HG03039 (cell line): ENCODE measurements at regions not wholly inside any gene's neighbourhood (a gene's known extent, or its start where the extent isn't known, plus 50 kb on each side); places are given as distances from the start of the nearest gene placed in this dataset.
"Not testable (repeated sequence)": the region's sequence is repeated elsewhere in the genome, so short reads cannot be mapped to it uniquely, and the experiment has no call there.

Experiments
- ATAC-seq: cut with Tn5 transposase; IDR thresholded peaks from one replicate; pipeline ENCODE4 v1.9.1; 2021; ENCODE audit warnings: mild to moderate bottlenecking, moderate library complexity; ENCODE audit not compliant: unreplicated experiment

GRCh38 chr19:27717825-27718224 is 1495.1 kb downstream of the UQCRFS1 start:
- no peak for ATAC-seq

GRCh38 chr19:27716922-27717321 is 1496.0 kb downstream of the UQCRFS1 start:
- no peak for ATAC-seq

DNA sequence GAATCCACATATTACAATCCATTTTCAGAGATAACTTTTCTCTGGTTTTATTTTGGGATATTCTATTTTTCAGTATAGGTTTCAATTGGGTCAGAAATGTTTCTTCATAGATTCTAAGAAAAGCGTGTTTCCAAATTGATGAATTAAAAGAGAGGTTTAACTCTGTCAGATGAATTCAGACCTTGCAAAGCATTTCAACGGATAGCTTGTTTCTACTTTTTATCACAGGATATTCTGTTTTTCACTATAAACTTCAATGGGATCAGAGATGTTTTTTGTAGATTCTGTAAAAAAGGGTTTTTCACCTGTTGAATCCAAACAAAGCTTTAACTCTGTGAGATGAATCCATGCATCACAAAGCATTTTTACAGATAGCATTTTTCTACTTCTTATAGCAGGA is 1498.1 kb downstream of the UQCRFS1 start:
- ATAC-seq: no peak

DNA sequence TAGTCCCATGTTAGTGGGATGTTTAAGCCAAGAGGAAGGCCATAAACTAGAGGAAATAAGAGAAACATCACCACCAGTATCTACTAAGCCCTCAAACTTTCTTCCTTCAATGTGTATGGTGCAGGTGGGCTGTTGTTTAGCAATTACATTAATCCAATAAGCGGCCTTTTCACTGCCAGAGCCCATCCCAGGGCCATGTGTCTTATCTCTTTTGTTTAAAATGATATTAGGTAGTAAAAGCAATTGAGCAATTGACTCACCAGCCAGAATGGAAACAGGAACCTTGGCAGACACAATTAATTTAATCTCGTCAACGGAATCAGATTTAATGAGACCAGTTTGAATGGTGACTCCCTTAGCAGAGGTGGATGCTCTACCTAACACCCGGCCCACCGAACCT is 1503.5 kb downstream of the UQCRFS1 start:
- ATAC-seq: no peak

DNA sequence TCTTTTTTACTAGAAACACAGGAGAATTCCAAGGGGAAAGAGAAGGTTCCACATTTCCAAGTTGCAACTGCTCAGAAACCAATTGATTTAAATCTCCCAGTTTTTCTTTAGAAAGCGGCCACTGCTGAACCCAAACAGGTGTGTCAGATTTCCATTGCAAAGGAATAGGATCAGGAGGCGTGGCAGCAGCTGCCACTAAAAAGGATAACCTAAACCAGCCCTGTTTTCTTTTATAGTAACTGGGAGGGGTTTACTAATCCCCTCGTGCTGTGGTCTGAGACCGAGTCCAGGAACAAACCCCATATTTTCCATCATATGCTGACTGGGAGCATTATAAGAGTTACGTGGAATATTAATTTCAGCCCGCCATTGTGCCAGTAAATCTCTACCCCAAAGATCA is 1504.0 kb downstream of the UQCRFS1 start:
- not testable (repeated sequence) for ATAC-seq

GRCh38 chr19:27707026-27707425 is 1505.9 kb downstream of the UQCRFS1 start:
- not testable (repeated sequence) for ATAC-seq

GRCh38 chr19:27705896-27706295 is 1507.1 kb downstream of the UQCRFS1 start:
- ATAC-seq: no peak

- no peak for ATAC-seq
Observed at GRCh38 chr19:27694361-27695055, 1518.4 kb downstream of the UQCRFS1 start.

GRCh38 chr19:27691991-27692390 is 1521.0 kb downstream of the UQCRFS1 start:
- no peak for ATAC-seq

- no peak for ATAC-seq
Observed at GRCh38 chr19:27689734-27690241, 1523.2 kb downstream of the UQCRFS1 start.

DNA sequence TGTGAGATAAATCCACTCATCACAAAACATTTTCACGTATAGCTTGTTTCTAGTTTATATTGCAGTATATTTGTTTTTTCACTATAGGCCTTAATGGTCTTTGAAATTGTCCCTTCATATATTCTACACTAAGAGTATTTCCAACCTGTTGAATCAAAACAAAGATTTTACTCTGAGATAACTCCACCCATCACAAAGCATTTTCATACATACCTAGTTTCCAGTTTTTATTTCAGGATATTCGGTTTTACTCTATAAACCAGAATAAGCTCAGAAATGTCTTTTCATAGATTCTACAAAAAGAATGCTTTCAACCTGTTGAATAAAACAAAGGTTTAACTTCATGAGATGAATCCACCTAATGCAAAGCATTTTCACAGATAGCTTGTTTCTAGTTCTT is 1528.7 kb downstream of the UQCRFS1 start:
- no peak for ATAC-seq

DNA sequence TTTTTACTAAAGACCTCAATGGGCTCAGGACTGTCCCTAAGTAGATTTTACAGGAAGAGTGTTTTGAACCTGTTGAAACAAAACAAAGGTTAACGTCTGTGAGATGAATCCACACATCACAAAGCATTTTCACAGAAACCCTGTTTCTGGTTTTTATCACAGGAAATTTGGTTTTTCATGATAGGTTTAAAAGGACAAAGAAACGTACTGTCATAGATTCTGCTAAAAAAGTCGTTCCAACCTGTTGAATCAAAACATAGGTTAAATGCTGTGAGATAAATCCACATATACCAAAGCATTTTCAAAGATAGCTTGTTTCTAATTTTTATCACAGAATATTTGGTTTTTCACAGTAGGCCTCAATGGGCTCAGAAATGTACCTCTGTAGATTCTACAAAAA is 1531.0 kb downstream of the UQCRFS1 start:
- no peak for ATAC-seq

DNA sequence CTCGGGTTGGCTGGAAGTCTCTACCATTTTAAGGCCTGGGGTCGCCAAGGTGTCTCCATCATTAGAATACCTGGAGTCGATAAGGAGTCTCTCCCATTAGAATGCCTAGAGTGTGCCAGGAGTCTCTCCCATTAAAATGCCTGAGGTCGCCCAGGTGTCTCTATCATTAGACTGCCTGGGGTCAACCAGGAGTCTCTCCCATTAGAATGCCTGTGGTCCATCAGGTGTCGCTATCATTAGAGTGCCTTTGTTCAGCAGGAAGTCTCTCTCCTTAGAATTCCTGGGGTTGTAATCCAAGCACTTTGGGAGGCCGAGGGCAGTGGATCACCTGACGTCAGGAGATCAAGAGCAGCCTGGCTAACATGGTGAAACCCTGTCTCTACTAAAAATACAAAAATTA is 1533.0 kb downstream of the UQCRFS1 start:
- ATAC-seq: no peak

- no peak for ATAC-seq
Observed at GRCh38 chr19:27679399-27679798, 1533.6 kb downstream of the UQCRFS1 start.

DNA sequence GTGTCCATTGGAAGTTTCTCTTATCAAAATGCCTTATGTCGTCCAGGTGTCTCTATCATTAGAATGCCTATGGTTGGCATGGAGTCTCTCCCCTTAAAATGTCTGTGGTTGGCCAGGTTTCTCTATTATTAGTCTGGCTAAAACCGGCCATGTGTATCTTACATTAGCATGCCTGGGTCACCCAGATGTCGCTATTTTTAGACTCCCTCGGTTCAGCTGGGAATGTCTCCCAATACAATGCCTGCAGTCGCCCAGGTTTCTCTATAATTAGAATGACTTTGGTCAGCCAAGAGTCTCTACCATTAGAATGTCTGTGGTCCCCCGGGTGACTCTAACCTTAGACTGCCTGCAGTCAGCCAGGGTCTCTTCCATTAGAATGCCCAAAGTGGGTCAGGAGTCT is 1536.1 kb downstream of the UQCRFS1 start:
- ATAC-seq: no peak

DNA sequence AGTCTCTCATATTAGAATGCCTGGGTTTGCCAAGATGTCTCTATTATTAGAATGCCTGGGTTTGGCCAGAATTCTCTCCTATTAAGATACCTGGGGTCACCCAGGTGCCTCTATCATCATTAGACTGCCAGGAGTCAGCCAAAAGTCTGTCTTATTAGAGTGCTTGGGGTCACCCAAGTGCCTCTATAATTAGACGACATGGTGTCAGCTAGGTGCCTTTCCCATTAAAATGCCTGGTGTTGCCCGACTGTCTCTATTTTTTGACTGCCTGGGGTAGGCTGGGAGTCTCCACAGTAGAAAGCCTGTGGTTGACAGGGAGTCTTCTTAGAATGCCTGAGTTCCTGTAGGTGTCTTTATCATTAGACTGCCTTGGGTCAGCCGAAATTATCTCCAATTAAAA is 1536.6 kb downstream of the UQCRFS1 start:
- no peak for ATAC-seq

DNA sequence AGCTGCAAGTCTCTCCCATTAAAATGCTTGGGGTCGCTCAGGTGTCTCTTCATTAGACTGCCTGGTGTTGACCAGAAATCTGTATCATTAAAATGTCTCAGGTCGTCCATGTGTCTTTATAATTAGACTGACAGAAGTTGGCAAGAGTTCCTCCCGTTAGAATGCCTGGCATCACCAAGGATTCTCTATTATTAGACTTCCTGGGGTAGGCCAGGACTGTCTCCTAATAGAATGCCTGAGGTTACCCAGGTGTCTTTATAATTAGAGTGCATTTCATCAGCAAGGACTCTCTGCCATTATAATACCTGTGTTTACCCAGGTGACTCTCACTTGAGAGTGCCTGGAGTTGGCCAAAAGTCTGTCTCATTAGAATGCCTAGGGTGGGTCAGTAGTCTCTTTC is 1537.2 kb downstream of the UQCRFS1 start:
- no peak for ATAC-seq

GRCh38 chr19:27674701-27675100 is 1538.2 kb downstream of the UQCRFS1 start:
- ATAC-seq: no peak

DNA sequence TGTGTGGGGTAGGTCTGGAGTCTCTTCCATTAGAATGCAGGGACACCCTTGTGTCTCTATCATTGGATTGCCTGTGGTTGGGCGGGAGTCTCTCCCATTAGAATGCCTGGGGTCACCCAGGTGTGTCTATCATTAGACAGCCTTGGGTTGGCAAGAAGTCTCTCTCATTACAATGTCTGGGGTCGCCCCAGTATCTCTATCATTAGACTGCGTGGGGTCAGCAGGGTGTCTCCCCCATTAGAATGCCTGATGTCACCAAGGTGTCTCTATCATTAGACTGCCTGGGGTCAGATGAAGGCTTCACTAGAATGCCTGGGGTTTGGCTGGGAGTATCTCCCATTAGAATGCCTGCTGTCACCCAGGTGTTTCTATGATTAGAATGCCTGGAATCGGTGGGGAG is 1539.0 kb downstream of the UQCRFS1 start:
- no peak for ATAC-seq

DNA sequence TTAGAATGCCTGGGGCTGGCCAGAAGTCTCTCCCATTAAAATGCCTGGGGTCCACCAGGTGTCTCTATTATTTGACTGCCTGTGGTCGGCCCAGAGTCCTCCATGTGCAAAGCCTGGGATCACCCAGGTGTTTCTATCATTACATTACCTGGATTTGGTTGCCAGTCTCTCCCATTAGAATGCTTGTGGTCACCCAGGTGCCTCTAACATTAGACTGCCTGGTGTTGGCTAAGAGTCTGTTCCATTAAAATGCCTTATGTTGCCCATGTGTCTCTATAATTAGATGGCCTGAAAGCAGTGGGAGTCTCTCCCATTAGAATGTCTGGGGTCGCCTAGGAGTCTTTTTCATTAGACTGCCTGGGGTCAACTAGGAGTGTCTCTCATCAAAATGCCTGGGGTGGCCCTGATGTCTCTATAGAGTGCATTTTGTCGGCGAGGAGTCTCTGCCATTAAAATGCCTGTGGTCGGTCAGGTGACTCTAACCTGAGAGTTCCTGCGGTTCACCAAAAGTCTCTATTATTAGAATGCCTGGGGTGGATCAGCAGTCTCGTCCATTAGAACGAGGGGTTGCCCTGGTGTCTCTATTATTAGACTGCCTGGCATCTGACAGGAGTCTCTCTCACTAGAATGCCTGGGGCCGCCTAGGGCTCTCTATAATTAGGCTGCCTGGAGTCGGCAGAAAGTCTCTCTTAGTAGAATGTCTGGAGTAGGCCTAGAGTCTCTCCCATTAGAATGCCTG is 1540.5 kb downstream of the UQCRFS1 start:
- ATAC-seq: no peak

- ATAC-seq: no peak
Observed at GRCh38 chr19:27671876-27672275, 1541.1 kb downstream of the UQCRFS1 start.

- no peak for ATAC-seq
Observed at GRCh38 chr19:27660428-27660827, 1552.5 kb downstream of the UQCRFS1 start.
